ENCODE measurements at regions not wholly inside any gene's neighbourhood (a gene's known extent, or its start where the extent isn't known, plus 50 kb on each side); places are given as distances from the start of the nearest gene placed in this dataset.
A peak's percentile ranks its signal among the peaks of the same experiment; 100 is the strongest.

- no peak for DNase-seq (ENCODE audit: low read depth, low spot score)
- TF ChIP-seq CTCF (IDR thresholded peaks at IDR 0.05; ENCODE audit: low read depth, low read length): no peak
- in situ Hi-C loops (cut with HindIII; ENCODE audit: low sequenced_read_pairs): no loop called here
- no peak overlapping the region for H3K4me3 ChIP-seq (ENCODE audit: low read depth, low read length)
Measured at GRCh38 chr21:35857095-35857494, 203.2 kb downstream of the SETD4 start.

GRCh38 chr21:35855484-35855883, 204.8 kb downstream of the SETD4 start:
- peak; percentile 16 for DNase-seq (ENCODE audit: low read depth, low spot score)
- in situ Hi-C loops (cut with HindIII; ENCODE audit: low sequenced_read_pairs): no loop called here
- no peak for TF ChIP-seq CTCF (IDR thresholded peaks at IDR 0.05; ENCODE audit: low read depth, low read length)
- no peak overlapping the region for H3K4me3 ChIP-seq (ENCODE audit: low read depth, low read length)

GRCh38 chr21:35854281-35854680, 206.0 kb downstream of the SETD4 start:
- DNase-seq (ENCODE audit: low read depth, low spot score): no peak
- no peak for TF ChIP-seq CTCF (IDR thresholded peaks at IDR 0.05; ENCODE audit: low read depth, low read length)
- in situ Hi-C loops (cut with HindIII; ENCODE audit: low sequenced_read_pairs): no loop called here
- H3K4me3 ChIP-seq (ENCODE audit: low read depth, low read length): no peak overlapping the region

GRCh38 chr21:35853321-35854239, 206.7 kb downstream of the SETD4 start:
- in situ Hi-C loops (cut with HindIII; ENCODE audit: low sequenced_read_pairs): no loop called here
- no peak for TF ChIP-seq CTCF (IDR thresholded peaks at IDR 0.05; ENCODE audit: low read depth, low read length)
- DNase-seq (ENCODE audit: low read depth, low spot score): no peak
- no peak overlapping the region for H3K4me3 ChIP-seq (ENCODE audit: low read depth, low read length)

GRCh38 chr21:35852820-35853219, 207.5 kb downstream of the SETD4 start:
- in situ Hi-C loops (cut with HindIII; ENCODE audit: low sequenced_read_pairs): no loop called here
- H3K4me3 ChIP-seq (ENCODE audit: low read depth, low read length): no peak overlapping the region
- no peak for TF ChIP-seq CTCF (IDR thresholded peaks at IDR 0.05; ENCODE audit: low read depth, low read length)
- no peak for DNase-seq (ENCODE audit: low read depth, low spot score)

GRCh38 chr21:35850542-35851103, 209.7 kb downstream of the SETD4 start:
- H3K4me3 ChIP-seq (ENCODE audit: low read depth, low read length): no peak overlapping the region
- in situ Hi-C loops (cut with HindIII; ENCODE audit: low sequenced_read_pairs): no loop called here
- no peak for DNase-seq (ENCODE audit: low read depth, low spot score)
- no peak for TF ChIP-seq CTCF (IDR thresholded peaks at IDR 0.05; ENCODE audit: low read depth, low read length)
